ENCODE measurements at regions not wholly inside any gene's neighbourhood (a gene's known extent, or its start where the extent isn't known, plus 50 kb on each side); places are given as distances from the start of the nearest gene placed in this dataset.

DNA sequence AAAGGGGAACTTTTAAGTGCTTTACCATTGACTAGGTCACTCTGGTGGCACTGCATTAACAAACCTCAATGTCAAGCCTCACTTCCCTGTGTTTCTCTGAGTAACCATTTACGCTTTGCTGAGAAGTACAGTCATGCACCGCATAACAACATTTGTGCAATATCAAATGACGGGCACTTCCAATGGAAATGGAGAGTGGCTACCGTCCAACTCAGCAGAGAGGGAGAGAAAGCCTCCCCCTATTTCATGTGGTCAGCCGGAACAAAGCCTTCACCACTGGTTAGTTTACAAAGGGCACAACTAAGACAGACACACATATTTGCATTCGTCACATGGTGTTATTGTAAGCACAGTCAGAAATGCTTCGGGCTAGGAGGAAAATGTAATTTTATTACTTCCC, 117.3 kb downstream of the RASSF10 start:
- WGBS, 2 experiments (ENCODE audit: extremely low coverage in 2 of 2, insufficient read length in 1 of 2) = no CpG with 5 or more reads among the region's 7 CpGs
- Histone ChIP-seq H3K18ac (ENCODE audit: low read depth, low read length) (no peak overlapping the region), H3K27ac (ENCODE audit: insufficient read depth, low read length) (no peak overlapping the region), H3K4ac (ENCODE audit: low read depth, low read length) (no peak overlapping the region), H4K20me1 (ENCODE audit: insufficient read depth, low read length) (no peaks in the 10 kb centered on the region), H3K4me3 (ENCODE audit: insufficient read depth, low read depth, low read length) (no peak overlapping the region), H2AK5ac (ENCODE audit: low read depth, low read length) (no peak overlapping the region), H2BK15ac (ENCODE audit: low read depth, low read length) (0 out of 3 replicates have a peak overlapping the region, but pooled peaks have one; percentile 18), H4K8ac (ENCODE audit: low read depth in 2 of 2, low read length in 2 of 2) (no peak overlapping the region), H3K4me2 (ENCODE audit: low read depth, low read length) (peak overlapping the region; percentile 0), H3K23ac (ENCODE audit: low read depth, low read length) (no peak overlapping the region), H3K9me1 (ENCODE audit: insufficient read depth, low read length) (no peaks in the 10 kb centered on the region), H3K36me3 (ENCODE audit: control insufficient read depth, insufficient read depth, low read length) (no peaks in the 10 kb centered on the region), H3K56ac (ENCODE audit: extremely low read depth, insufficient read depth, low read length) (no peak overlapping the region), H3K79me1 (ENCODE audit: low read depth in 1 of 2, low read length in 2 of 2) (no peaks in the 10 kb centered on the region), H3K27me3 (ENCODE audit: control insufficient read depth, insufficient read depth, low read length) (no peaks in the 10 kb centered on the region), H4K91ac (ENCODE audit: insufficient read depth, low read depth, low read length) (no peak overlapping the region), H2AK9ac (replicated peaks; ENCODE audit: low read depth, low read length, poor library complexity) (no peak overlapping the region), H3K9me3 (ENCODE audit: control insufficient read depth, insufficient read depth, low read length) (no peaks in the 10 kb centered on the region), H2BK20ac (ENCODE audit: low read depth, low read length) (no peak overlapping the region), H2BK120ac (ENCODE audit: low read depth, low read length) (no peak overlapping the region), H3K4me1 (ENCODE audit: control insufficient read depth, insufficient read depth, low read length) (no peaks in the 10 kb centered on the region), H4K5ac (ENCODE audit: low read depth, low read length) (no peak overlapping the region), H3K14ac (replicated peaks; ENCODE audit: low read depth, low read length) (no peak overlapping the region), H3K9ac (ENCODE audit: low read depth, low read length) (no peak overlapping the region), H2BK5ac (ENCODE audit: low read depth, low read length, poor library complexity, severe bottlenecking) (peak overlapping the region; percentile 35), H2AFZ (replicated peaks; ENCODE audit: low read length, poor library complexity) (peak overlapping the region; percentile 11)
- POLR2A ChIA-PET (ENCODE audit: unreplicated experiment) = interaction anchor here (0.7 kb wide), 1 partner anchor 1150 kb away, joined by 3 read pairs; no protein-coding TSS in a partner anchor
- peak; percentile 91 for ATAC-seq (ENCODE audit: low read depth)
- in situ Hi-C loops (cut with MboI; ENCODE audit: low sequenced_read_pairs) = loop anchor here (25.0 kb wide), 1 partner anchor 814 kb away; no protein-coding TSS in a partner anchor
- TF ChIP-seq RCOR1 (IDR thresholded peaks at IDR 0.05; ENCODE audit: insufficient replicate concordance, low read length) (peak; percentile 61), SMC3 (IDR thresholded peaks at IDR 0.05; ENCODE audit: low read depth, low read length) (no peak), MXI1 (IDR thresholded peaks at IDR 0.05; ENCODE audit: borderline replicate concordance, low read depth, low read length) (no peak), CHD1 (IDR thresholded peaks at IDR 0.05; ENCODE audit: low read depth, low read length) (no peak), CEBPB (IDR thresholded peaks at IDR 0.05; ENCODE audit: low read depth, low read length) (peak; percentile 98), MAFK (IDR thresholded peaks at IDR 0.05; ENCODE audit: low read depth, low read length) (peak; percentile 40; the same call in 1 of the 2 replicates), RFX5 (IDR thresholded peaks at IDR 0.05; ENCODE audit: low read depth, low read length) (peak; percentile 60; the same call in 1 of the 2 replicates), MAZ (IDR thresholded peaks at IDR 0.05; ENCODE audit: borderline replicate concordance, low read depth, low read length) (peak; percentile 23; the same call in 1 of the 2 replicates), NFE2L2 (IDR thresholded peaks at IDR 0.05; ENCODE audit: low read depth, low read length) (peak; percentile 56; the same call in 1 of the 2 replicates), RAD21 (IDR thresholded peaks at IDR 0.05; ENCODE audit: low read length) (no peak), POLR2A (IDR thresholded peaks at IDR 0.05; ENCODE audit: low read depth, low read length) (0 out of 2 replicates have a peak, but pooled peaks have one; percentile 10), BHLHE40 (IDR thresholded peaks at IDR 0.05; ENCODE audit: low read depth, low read length) (peak; percentile 69), FOS (IDR thresholded peaks at IDR 0.05; ENCODE audit: low read depth, low read length) (peak; percentile 85)
- TF ChIP-seq, protein P1, sequence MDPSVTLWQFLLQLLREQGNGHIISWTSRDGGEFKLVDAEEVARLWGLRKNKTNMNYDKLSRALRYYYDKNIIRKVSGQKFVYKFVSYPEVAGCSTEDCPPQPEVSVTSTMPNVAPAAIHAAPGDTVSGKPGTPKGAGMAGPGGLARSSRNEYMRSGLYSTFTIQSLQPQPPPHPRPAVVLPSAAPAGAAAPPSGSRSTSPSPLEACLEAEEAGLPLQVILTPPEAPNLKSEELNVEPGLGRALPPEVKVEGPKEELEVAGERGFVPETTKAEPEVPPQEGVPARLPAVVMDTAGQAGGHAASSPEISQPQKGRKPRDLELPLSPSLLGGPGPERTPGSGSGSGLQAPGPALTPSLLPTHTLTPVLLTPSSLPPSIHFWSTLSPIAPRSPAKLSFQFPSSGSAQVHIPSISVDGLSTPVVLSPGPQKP (IDR thresholded peaks at IDR 0.05; ENCODE audit: borderline replicate concordance, low read depth, low read length) = no peak
- TF ChIP-seq, protein P2, sequence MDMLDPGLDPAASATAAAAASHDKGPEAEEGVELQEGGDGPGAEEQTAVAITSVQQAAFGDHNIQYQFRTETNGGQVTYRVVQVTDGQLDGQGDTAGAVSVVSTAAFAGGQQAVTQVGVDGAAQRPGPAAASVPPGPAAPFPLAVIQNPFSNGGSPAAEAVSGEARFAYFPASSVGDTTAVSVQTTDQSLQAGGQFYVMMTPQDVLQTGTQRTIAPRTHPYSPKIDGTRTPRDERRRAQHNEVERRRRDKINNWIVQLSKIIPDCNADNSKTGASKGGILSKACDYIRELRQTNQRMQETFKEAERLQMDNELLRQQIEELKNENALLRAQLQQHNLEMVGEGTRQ (IDR thresholded peaks at IDR 0.05; ENCODE audit: low read depth, low read length) = peak; percentile 82
- TF ChIP-seq, protein P3, sequence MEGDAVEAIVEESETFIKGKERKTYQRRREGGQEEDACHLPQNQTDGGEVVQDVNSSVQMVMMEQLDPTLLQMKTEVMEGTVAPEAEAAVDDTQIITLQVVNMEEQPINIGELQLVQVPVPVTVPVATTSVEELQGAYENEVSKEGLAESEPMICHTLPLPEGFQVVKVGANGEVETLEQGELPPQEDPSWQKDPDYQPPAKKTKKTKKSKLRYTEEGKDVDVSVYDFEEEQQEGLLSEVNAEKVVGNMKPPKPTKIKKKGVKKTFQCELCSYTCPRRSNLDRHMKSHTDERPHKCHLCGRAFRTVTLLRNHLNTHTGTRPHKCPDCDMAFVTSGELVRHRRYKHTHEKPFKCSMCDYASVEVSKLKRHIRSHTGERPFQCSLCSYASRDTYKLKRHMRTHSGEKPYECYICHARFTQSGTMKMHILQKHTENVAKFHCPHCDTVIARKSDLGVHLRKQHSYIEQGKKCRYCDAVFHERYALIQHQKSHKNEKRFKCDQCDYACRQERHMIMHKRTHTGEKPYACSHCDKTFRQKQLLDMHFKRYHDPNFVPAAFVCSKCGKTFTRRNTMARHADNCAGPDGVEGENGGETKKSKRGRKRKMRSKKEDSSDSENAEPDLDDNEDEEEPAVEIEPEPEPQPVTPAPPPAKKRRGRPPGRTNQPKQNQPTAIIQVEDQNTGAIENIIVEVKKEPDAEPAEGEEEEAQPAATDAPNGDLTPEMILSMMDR (conservative IDR thresholded peaks at IDR 0.05; ENCODE audit: low read depth, low read length) = no peak
- dilution Hi-C loops (cut with HindIII; ENCODE audit: low sequenced_read_pairs, unreplicated experiment) = no loop called here
- BruUV-seq (replicated peaks) = no TSS peak
- peak; percentile 98 for DNase-seq
- CTCF ChIA-PET = interaction anchor here (1.0 kb wide), 1 partner anchor 11 kb away, joined by 3 read pairs; no protein-coding TSS in a partner anchor
- intact Hi-C loops (cut with micrococcal nuclease) = no loop called here

Measured in IMR-90 (cell line).